K562 (cell line): ENCODE measurements at regions not wholly inside any gene's neighbourhood (a gene's known extent, or its start where the extent isn't known, plus 50 kb on each side); places are given as distances from the start of the nearest gene placed in this dataset.

Experiments
- ATAC-seq: fragments of 200-7000 bp; cut with Tn5 transposase; 3 replicates; pipeline ENCODE4 v1.9.1; 2020; ENCODE audit warnings: moderate library complexity
- BruUV-seq: library from RNA; stranded (reverse); fragments of 400-500 nt; replicated peaks from 2 replicates; lab custom pipeline; 2021; lab: Mats Ljungman, UMichigan
- CTCF ChIA-PET: fragments of 300-600 bp; formaldehyde crosslinking; extraction: SDS; loops from one replicate; lab custom pipeline; 2021; ENCODE audit warnings: low intra/inter-chr PET ratio; lab: Yijun Ruan, JAX
- POLR2A ChIA-PET: fragments of 300-600, 350-650 bp; sonication (Branson Sonifier 250); formaldehyde crosslinking; extraction: SDS; loops from one replicate; lab custom pipeline; 2021; ENCODE audit warnings: antibody characterized with exemption, inconsistent platforms; lab: Yijun Ruan, JAX
- DNase-seq, 4 experiments: peaks; one replicate each; pipeline versions ENCODE4 v3.0.0 to v3.0.0-alpha.2; 2011 to 2018; ENCODE audit warnings: low spot score in 3 of 4, mixed read lengths in 3 of 4; ENCODE audit errors: extremely low read depth in 1 of 4
- FAIRE-seq: peaks from 2 replicates; lab custom pipeline; 2011; peaks lifted over from hg19 to GRCh38; lab: Jason Lieb, UNC
- H2AFZ ChIP-seq: 2 replicates; pipeline ENCODE4 v1.6.0; 2011; ENCODE audit warnings: low read depth, low read length, control low read depth, inconsistent platforms
- H3K27ac ChIP-seq: fragments of 200-600 bp; 3 replicates; pipeline ENCODE4 v1.8.0; 2011; ENCODE audit warnings: low read depth, mild to moderate bottlenecking, control low read depth, inconsistent platforms, low read length, moderate library complexity, mixed read lengths; ENCODE audit errors: extremely low read depth
- H3K27me3 ChIP-seq, 2 experiments: fragments of 300-600 bp in 1 of 2; 2 replicates in 1 of 2; 3 replicates in 1 of 2; pipeline versions ENCODE4 v1.6.0 to v1.8.0; 2011; ENCODE audit warnings: inconsistent platforms in 2 of 2, low read length in 2 of 2, mild to moderate bottlenecking in 1 of 2, mixed read lengths in 1 of 2, moderate library complexity in 1 of 2; ENCODE audit not compliant: control insufficient read depth in 2 of 2, insufficient read depth in 2 of 2
- H3K36me3 ChIP-seq: fragments of 300-600 bp; 3 replicates; pipeline ENCODE4 v1.8.0; 2011; ENCODE audit warnings: mild to moderate bottlenecking, low read length, inconsistent platforms; ENCODE audit not compliant: control insufficient read depth, insufficient read depth
- H3K4me1 ChIP-seq, 2 experiments: fragments of 200-600 bp in 1 of 2; replicated peaks in 1 of 2; 2 replicates in 1 of 2; 3 replicates in 1 of 2; pipeline versions ENCODE4 v1.5.1 to v1.8.0; 2011; ENCODE audit warnings: inconsistent platforms in 2 of 2, low read length in 2 of 2, mild to moderate bottlenecking in 1 of 2, mixed read lengths in 1 of 2, moderate library complexity in 1 of 2; ENCODE audit not compliant: control insufficient read depth in 2 of 2, insufficient read depth in 2 of 2
- H3K4me2 ChIP-seq: 2 replicates; pipeline ENCODE4 v1.6.1; 2011; ENCODE audit warnings: low read length, control low read depth, inconsistent platforms, mixed read lengths; ENCODE audit not compliant: insufficient read depth
- H3K4me3 ChIP-seq: fragments of 200-600 bp; sonication (generic), shearing (Covaris generic); 2 replicates; pipeline ENCODE4 v1.5.1; 2016; ENCODE audit warnings: control low read depth, inconsistent platforms
- H3K79me2 ChIP-seq: fragments of 200-600 bp; 3 replicates; pipeline ENCODE4 v1.8.0; 2011; ENCODE audit warnings: low read length, inconsistent platforms; ENCODE audit not compliant: control insufficient read depth, insufficient read depth
- H3K9ac ChIP-seq, 2 experiments: 2 replicates each; pipeline versions ENCODE4 v1.6.0 to v1.6.1; 2011; ENCODE audit warnings: low read depth in 2 of 2, low read length in 2 of 2, control low read depth in 1 of 2, inconsistent platforms in 1 of 2, mild to moderate bottlenecking in 1 of 2, mixed read lengths in 1 of 2; ENCODE audit not compliant: insufficient read depth in 1 of 2
- H3K9me1 ChIP-seq: one replicate; pipeline ENCODE4 v1.6.0; 2011; ENCODE audit warnings: inconsistent platforms, mild to moderate bottlenecking, low read length, moderate library complexity; ENCODE audit not compliant: control insufficient read depth, insufficient read depth
- H3K9me3 ChIP-seq: replicated peaks from 2 replicates; pipeline ENCODE4 v1.5.1; 2011; ENCODE audit warnings: low read depth, low read length, inconsistent platforms; ENCODE audit not compliant: control insufficient read depth, insufficient read depth
- H4K20me1 ChIP-seq: replicated peaks from 2 replicates; pipeline ENCODE4 v1.6.1; 2011; ENCODE audit warnings: low read length, inconsistent platforms, mixed read lengths; ENCODE audit not compliant: control insufficient read depth, insufficient read depth
- CAMTA2 ChIP-seq: fragments of 250-450 bp; sonication (Bioruptor Pico); conservative IDR thresholded peaks from 2 replicates; pipeline ENCODE4 v1.5.1; 2022
- CREB3L1 ChIP-seq: fragments of 450-650 bp; IDR thresholded peaks from 2 replicates; pipeline ENCODE4 v1.6.1; 2014; ENCODE audit warnings: low read depth, mild to moderate bottlenecking, moderate library complexity, borderline replicate concordance
- KLF16 ChIP-seq: IDR thresholded peaks from 2 replicates; pipeline ENCODE4 v1.6.1; 2016; ENCODE audit warnings: antibody characterized with exemption
- SUPT5H ChIP-seq: fragments of 450-650 bp; IDR thresholded peaks from 2 replicates; pipeline ENCODE4 v1.6.1; 2016
- TBL1XR1 ChIP-seq, 2 experiments: IDR thresholded peaks; 2 replicates each; pipeline ENCODE4 v1.6.1; 2012; ENCODE audit warnings: improper control_type of control experiment in 2 of 2, low read length in 2 of 2, mild to moderate bottlenecking in 1 of 2
- ZBTB1 ChIP-seq: sonication (generic); formaldehyde crosslinking; IDR thresholded peaks from 2 replicates; pipeline ENCODE4 v1.8.1; 2023; ENCODE audit warnings: missing genetic modification reagents, low read depth, mild to moderate bottlenecking, borderline replicate concordance
- WGBS: fragments of 100-300 bp; shearing (Covaris generic); methylation state at CpG from one replicate; pipeline ENCODE4 v1.1.6; 2016; ENCODE audit warnings: low coverage, mixed read lengths; ENCODE audit not compliant: insufficient coverage; ENCODE audit errors: missing lambda C conversion rate; 5-methylcytosine and 5-hydroxymethylcytosine counted together
- in situ Hi-C: fragments of 300-500 bp; cut with MboI; formaldehyde crosslinking; loops from 4 replicates; pipeline ENCODE4 v1.15.0; 2018; ENCODE audit warnings: inconsistent platforms, mixed read lengths
- intact Hi-C: fragments of 100-400 bp; cut with micrococcal nuclease; formaldehyde crosslinking; loops from 2 replicates; pipeline ENCODE4 v1.14.2; 2022
- TF ChIP-seq, protein P1 (sequence below): fragments of 200-400 bp; formaldehyde crosslinking; IDR thresholded peaks from 2 replicates; pipeline ENCODE4 v1.6.1; 2017; ENCODE audit warnings: mild to moderate bottlenecking, low read depth, low read length, moderate library complexity
- TF ChIP-seq, protein P2 (sequence below): fragments of 250-450 bp; sonication (Bioruptor Pico); IDR thresholded peaks from 2 replicates; pipeline ENCODE4 v1.5.0; 2021

DNA sequence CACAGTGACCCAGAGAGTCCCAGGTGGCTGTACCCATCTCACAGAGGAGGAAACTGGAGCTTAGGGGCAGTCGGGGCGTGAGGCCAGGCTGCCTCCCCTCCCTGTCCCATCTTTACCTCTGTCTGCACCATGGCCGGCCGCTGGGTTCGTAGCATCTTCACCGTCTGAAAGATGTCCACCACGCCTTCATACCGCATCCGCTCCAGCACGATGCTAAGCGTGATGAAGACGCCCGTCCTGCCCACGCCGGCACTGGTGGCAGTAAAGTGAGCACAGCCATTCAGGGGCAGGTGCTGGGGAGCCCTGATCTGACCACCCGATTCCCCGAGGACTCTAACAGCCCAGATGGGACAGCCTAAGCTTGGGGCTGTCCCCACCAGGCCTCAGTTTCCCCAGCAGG lies 132.8 kb downstream of the PTPRS start:
- BruUV-seq = no TSS peak

More for the DNA sequence above, 132.8 kb downstream of the PTPRS start:
- DNase-seq (no peak), FAIRE-seq (no peak), ATAC-seq (no peak)
- H2AFZ ChIP-seq = no peak overlapping the region
- 75% methylated on average over 16 of the region's 17 CpGs for WGBS
- no peak overlapping the region; a peak in 1 of 4 replicates for H3K9ac ChIP-seq
- intact Hi-C loops = no loop called here
- no peak overlapping the region for H3K4me3 ChIP-seq
- in situ Hi-C loops = no loop called here
- H3K27me3 ChIP-seq = no peaks in the 10 kb centered on the region
- CTCF ChIA-PET = no interaction called here
- no peak overlapping the region for H3K4me2 ChIP-seq
- H3K9me3 ChIP-seq = no peaks in the 10 kb centered on the region
- no peaks in the 10 kb centered on the region; a peak in 1 of 5 replicates for H3K4me1 ChIP-seq
- TF ChIP-seq CAMTA2 (no peak), ZBTB1 (CRISPR knock-in tag) (no peak), CREB3L1 (no peak), SUPT5H (no peak), TBL1XR1 (IDR thresholded peaks at IDR 0.05; ENCODE audit: low read length in 2 of 2) (no peak), KLF16 (no peak)
- TF ChIP-seq, protein P1, sequence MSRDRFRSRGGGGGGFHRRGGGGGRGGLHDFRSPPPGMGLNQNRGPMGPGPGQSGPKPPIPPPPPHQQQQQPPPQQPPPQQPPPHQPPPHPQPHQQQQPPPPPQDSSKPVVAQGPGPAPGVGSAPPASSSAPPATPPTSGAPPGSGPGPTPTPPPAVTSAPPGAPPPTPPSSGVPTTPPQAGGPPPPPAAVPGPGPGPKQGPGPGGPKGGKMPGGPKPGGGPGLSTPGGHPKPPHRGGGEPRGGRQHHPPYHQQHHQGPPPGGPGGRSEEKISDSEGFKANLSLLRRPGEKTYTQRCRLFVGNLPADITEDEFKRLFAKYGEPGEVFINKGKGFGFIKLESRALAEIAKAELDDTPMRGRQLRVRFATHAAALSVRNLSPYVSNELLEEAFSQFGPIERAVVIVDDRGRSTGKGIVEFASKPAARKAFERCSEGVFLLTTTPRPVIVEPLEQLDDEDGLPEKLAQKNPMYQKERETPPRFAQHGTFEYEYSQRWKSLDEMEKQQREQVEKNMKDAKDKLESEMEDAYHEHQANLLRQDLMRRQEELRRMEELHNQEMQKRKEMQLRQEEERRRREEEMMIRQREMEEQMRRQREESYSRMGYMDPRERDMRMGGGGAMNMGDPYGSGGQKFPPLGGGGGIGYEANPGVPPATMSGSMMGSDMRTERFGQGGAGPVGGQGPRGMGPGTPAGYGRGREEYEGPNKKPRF = no peak
- TF ChIP-seq, protein P2, sequence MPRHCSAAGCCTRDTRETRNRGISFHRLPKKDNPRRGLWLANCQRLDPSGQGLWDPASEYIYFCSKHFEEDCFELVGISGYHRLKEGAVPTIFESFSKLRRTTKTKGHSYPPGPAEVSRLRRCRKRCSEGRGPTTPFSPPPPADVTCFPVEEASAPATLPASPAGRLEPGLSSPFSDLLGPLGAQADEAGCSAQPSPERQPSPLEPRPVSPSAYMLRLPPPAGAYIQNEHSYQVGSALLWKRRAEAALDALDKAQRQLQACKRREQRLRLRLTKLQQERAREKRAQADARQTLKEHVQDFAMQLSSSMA = no peak
- POLR2A ChIA-PET = no interaction called here
- H3K36me3 ChIP-seq = peaks cover 12% of the 10 kb centered on the region; the same call in 2 of the 3 replicates
- no peaks in the 10 kb centered on the region for H3K79me2 ChIP-seq
- H3K9me1 ChIP-seq = no peaks in the 10 kb centered on the region
- H4K20me1 ChIP-seq = 0 out of 2 replicates have a peak, but pooled peaks cover 7% of the 10 kb centered on the region
- no peak overlapping the region for H3K27ac ChIP-seq
